B cell (primary cell): ENCODE measurements at regions not wholly inside any gene's neighbourhood (a gene's known extent, or its start where the extent isn't known, plus 50 kb on each side); places are given as distances from the start of the nearest gene placed in this dataset.
"Not testable (repeated sequence)": the region's sequence is repeated elsewhere in the genome, so short reads cannot be mapped to it uniquely, and the experiment has no call there.

Source experiments
- ATAC-seq: fragments of 200-7000 bp; cut with Tn5 transposase; one replicate; pipeline ENCODE4 v1.10.0; 2021; ENCODE audit warnings: low read depth, mild to moderate bottlenecking, moderate number of reproducible peaks, moderate library complexity
- CTCF ChIA-PET: fragments of 350-600 bp; sonication (Branson Sonifier 250); formaldehyde crosslinking; loops from one replicate; lab custom pipeline; 2021; ENCODE audit warnings: antibody characterized with exemption, inconsistent platforms; lab: Charles Lee
- POLR2A ChIA-PET: fragments of 350-600 bp; sonication (Branson Sonifier 250); formaldehyde crosslinking; loops from one replicate; lab custom pipeline; 2021; ENCODE audit warnings: antibody characterized with exemption; lab: Charles Lee
- DNase-seq: peaks from one replicate; pipeline ENCODE4 v3.0.0; 2013
- H2AFZ ChIP-seq: 2 replicates; pipeline ENCODE4 v1.6.1; 2012; ENCODE audit warnings: mild to moderate bottlenecking, low read depth, low read length; ENCODE audit not compliant: insufficient read depth, poor library complexity, severe bottlenecking
- H3K27ac ChIP-seq, 2 donors: 1 replicate in 1 of 2; 2 replicates in 1 of 2; pipeline ENCODE4 v1.5.1; 2012 to 2013; ENCODE audit warnings: low read length in 2 of 2, mild to moderate bottlenecking in 2 of 2, moderate library complexity in 1 of 2
- H3K27me3 ChIP-seq, 4 experiments: fragments of 200-600 bp in 1 of 4; sonication (generic) in 1 of 4; replicated peaks in 1 of 4; 1 replicate in 2 of 4; 2 replicates in 2 of 4; pipeline versions ENCODE4 v1.6.1 to v1.7.0; 2013 to 2016; ENCODE audit warnings: low read length in 3 of 4, mild to moderate bottlenecking in 2 of 4, mixed read lengths in 1 of 4, moderate library complexity in 1 of 4; ENCODE audit not compliant: insufficient read depth in 4 of 4, control insufficient read depth in 3 of 4; ENCODE audit errors: control extremely low read depth in 1 of 4
- H3K36me3 ChIP-seq, 2 experiments: replicated peaks in 1 of 2; 1 replicate in 1 of 2; 2 replicates in 1 of 2; pipeline versions ENCODE4 v1.6.1 to v1.7.1; 2013; ENCODE audit warnings: low read length in 1 of 2; ENCODE audit not compliant: insufficient read depth in 2 of 2, control insufficient read depth in 1 of 2; ENCODE audit errors: control extremely low read depth in 1 of 2, extremely low read depth in 1 of 2
- H3K4me1 ChIP-seq, 2 donors: fragments of 200-600 bp in 1 of 2; sonication (generic) in 1 of 2; 1 replicate in 1 of 2; 2 replicates in 1 of 2; pipeline versions ENCODE4 v1.5.1 to v1.6.1; 2013 to 2017; ENCODE audit warnings: low read length in 2 of 2; ENCODE audit not compliant: control insufficient read depth in 2 of 2, insufficient read depth in 2 of 2
- H3K4me2 ChIP-seq: replicated peaks from 2 replicates; pipeline ENCODE3; 2012; ENCODE audit warnings: mild to moderate bottlenecking, low read depth, low read length; ENCODE audit not compliant: poor library complexity, severe bottlenecking
- H3K4me3 ChIP-seq, 5 experiments: fragments of 200-600 bp in 1 of 5; sonication (generic) in 1 of 5; 1 replicate in 3 of 5; 2 replicates in 2 of 5; pipeline versions ENCODE4 v1.5.1 to v1.7.0; 2011 to 2016; ENCODE audit warnings: low read length in 4 of 5, mild to moderate bottlenecking in 4 of 5, low read depth in 2 of 5, control low read depth in 1 of 5, moderate library complexity in 1 of 5; ENCODE audit not compliant: insufficient read depth in 1 of 5; ENCODE audit errors: control extremely low read depth in 1 of 5, extremely low read depth in 1 of 5
- H3K79me2 ChIP-seq: fragments of 200-600 bp; sonication (generic); one replicate; pipeline ENCODE4 v1.6.0; 2016; ENCODE audit warnings: low read length; ENCODE audit not compliant: control insufficient read depth, insufficient read depth
- H3K9ac ChIP-seq: fragments of 200-600 bp; sonication (generic); 2 replicates; pipeline ENCODE4 v1.6.1; 2017; ENCODE audit warnings: mild to moderate bottlenecking, low read length, moderate library complexity
- H3K9me3 ChIP-seq, 3 donors: one replicate each; pipeline versions ENCODE4 v1.6.1 to v1.7.1; 2013; ENCODE audit warnings: low read length in 2 of 3; ENCODE audit not compliant: control insufficient read depth in 2 of 3, insufficient read depth in 1 of 3; ENCODE audit errors: control extremely low read depth in 1 of 3
- H4K20me1 ChIP-seq: 2 replicates; pipeline ENCODE4 v1.6.0; 2012; ENCODE audit warnings: mild to moderate bottlenecking, low read length; ENCODE audit not compliant: insufficient read depth, control insufficient read depth, poor library complexity, severe bottlenecking
- H3K27ac Mint-ChIP-seq: one replicate; pipeline ENCODE4 v1.8.0; 2021; ENCODE audit warnings: mixed read lengths
- H3K27me3 Mint-ChIP-seq: one replicate; pipeline ENCODE4 v1.8.0; 2021; ENCODE audit warnings: mixed read lengths
- H3K4me1 Mint-ChIP-seq: one replicate; pipeline ENCODE4 v1.8.0; 2021; ENCODE audit warnings: mixed read lengths
- H3K4me3 Mint-ChIP-seq: one replicate; pipeline ENCODE4 v1.8.0; 2021; ENCODE audit warnings: mixed read lengths
- H3K9me3 Mint-ChIP-seq: one replicate; pipeline ENCODE4 v1.8.0; 2022; ENCODE audit warnings: mixed read lengths; ENCODE audit not compliant: insufficient read depth
- EZH2 ChIP-seq: IDR thresholded peaks from 2 replicates; pipeline ENCODE4 v1.6.1; 2012; ENCODE audit warnings: borderline replicate concordance, low read depth, mild to moderate bottlenecking, moderate library complexity, low read length; ENCODE audit not compliant: insufficient read depth, poor library complexity, severe bottlenecking
- WGBS: methylation state at CpG from one replicate; pipeline ENCODE4 v1.1.5; 2013; ENCODE audit warnings: missing lambda C conversion rate; ENCODE audit not compliant: insufficient coverage; 5-methylcytosine and 5-hydroxymethylcytosine counted together
- intact Hi-C: fragments of 100-400 bp; cut with micrococcal nuclease; formaldehyde crosslinking; loops from one replicate; pipeline ENCODE4 v1.10.0; 2022
- TF ChIP-seq, protein P1 (sequence below): fragments of 200-600 bp; IDR thresholded peaks from one replicate; pipeline ENCODE4 v1.8.0; 2022; ENCODE audit warnings: antibody characterized with exemption, mild to moderate bottlenecking

DNA sequence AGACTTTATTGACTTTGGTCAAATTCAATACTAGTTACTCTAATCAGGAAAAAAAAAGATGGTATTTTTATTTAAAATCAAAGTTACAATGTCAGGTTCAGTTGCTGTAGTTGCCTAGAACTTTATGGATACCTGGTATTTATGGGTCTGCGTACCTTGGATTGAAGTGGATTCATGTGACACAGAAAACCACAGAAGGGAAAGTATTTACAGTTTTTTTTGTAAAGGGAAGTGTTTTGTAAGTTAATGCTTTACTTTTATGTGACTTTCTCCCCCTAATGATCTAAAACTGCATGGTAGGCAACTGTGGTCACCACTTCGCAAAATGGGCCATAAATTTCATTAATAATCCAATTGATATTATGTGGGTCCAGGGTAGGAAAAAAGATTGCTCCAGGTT, 65.2 kb upstream of the ADA2 start:
- Mint-ChIP-seq H3K9me3 (no peaks in the 10 kb centered on the region), H3K4me1 (peaks cover 17% of the 10 kb centered on the region), H3K27ac (no peak overlapping the region), H3K27me3 (peaks cover 6% of the 10 kb centered on the region), H3K4me3 (no peak overlapping the region)
- peaks cover 15 to 17% of the 10 kb centered on the region in 2 donors for H3K4me1 ChIP-seq
- no peak for DNase-seq
- no peak overlapping the region for H3K27ac ChIP-seq
- no peaks in the 10 kb centered on the region for H3K9me3 ChIP-seq
- H3K36me3 ChIP-seq = no peaks in the 10 kb centered on the region
- POLR2A ChIA-PET = no interaction called here
- H3K79me2 ChIP-seq = no peaks in the 10 kb centered on the region
- intact Hi-C loops = no loop called here
- H2AFZ ChIP-seq = peak overlapping the region; percentile 19
- TF ChIP-seq, protein P1, sequence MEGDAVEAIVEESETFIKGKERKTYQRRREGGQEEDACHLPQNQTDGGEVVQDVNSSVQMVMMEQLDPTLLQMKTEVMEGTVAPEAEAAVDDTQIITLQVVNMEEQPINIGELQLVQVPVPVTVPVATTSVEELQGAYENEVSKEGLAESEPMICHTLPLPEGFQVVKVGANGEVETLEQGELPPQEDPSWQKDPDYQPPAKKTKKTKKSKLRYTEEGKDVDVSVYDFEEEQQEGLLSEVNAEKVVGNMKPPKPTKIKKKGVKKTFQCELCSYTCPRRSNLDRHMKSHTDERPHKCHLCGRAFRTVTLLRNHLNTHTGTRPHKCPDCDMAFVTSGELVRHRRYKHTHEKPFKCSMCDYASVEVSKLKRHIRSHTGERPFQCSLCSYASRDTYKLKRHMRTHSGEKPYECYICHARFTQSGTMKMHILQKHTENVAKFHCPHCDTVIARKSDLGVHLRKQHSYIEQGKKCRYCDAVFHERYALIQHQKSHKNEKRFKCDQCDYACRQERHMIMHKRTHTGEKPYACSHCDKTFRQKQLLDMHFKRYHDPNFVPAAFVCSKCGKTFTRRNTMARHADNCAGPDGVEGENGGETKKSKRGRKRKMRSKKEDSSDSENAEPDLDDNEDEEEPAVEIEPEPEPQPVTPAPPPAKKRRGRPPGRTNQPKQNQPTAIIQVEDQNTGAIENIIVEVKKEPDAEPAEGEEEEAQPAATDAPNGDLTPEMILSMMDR = no peak
- no peak for TF ChIP-seq EZH2
- WGBS = 20% methylated on average over 1 of the region's 2 CpGs
- H3K4me3 ChIP-seq = no peak overlapping the region
- H3K9ac ChIP-seq = no peak overlapping the region
- H3K27me3 ChIP-seq = no peaks in the 10 kb centered on the region
- no peak overlapping the region for H3K4me2 ChIP-seq
- CTCF ChIA-PET = interaction anchor here (1.5 to 1.6 kb wide), 2 partner anchors 113 to 217 kb away, joined by 4 to 5 read pairs; no protein-coding TSS in a partner anchor
- ATAC-seq = no peak
- H4K20me1 ChIP-seq = no peaks in the 10 kb centered on the region

DNA sequence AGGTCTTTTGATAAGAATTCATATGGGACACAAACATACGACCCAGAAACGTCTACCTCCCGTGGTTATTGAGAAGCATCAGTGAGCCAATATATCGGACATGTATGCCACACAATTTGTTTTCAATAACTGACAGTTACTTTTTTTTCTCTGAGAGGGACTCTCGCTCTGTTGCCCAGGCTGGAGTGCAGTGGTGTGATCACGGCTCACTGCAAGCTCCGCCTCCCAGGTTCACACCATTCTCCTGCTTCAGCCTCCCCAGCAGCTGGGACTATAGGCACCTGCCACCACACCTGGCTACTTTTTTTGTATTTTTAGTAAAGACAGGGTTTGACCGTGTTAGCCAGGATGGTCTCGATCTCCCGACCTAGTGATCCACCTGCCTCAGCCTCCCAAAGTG, 64.6 kb upstream of the ADA2 start:
- CTCF ChIA-PET = interaction anchor here (1.0 kb wide), 1 partner anchor 217 kb away, joined by 3 read pairs; no protein-coding TSS in a partner anchor
- not testable (repeated sequence) for H3K27ac Mint-ChIP-seq

More for the DNA sequence above, 64.6 kb upstream of the ADA2 start:
- H2AFZ ChIP-seq, H3K4me2 ChIP-seq, H3K4me3 Mint-ChIP-seq, H3K27me3 Mint-ChIP-seq, H3K4me3 ChIP-seq, H3K9ac ChIP-seq, POLR2A ChIA-PET, H3K27ac ChIP-seq, H3K27me3 ChIP-seq, ATAC-seq, H3K79me2 ChIP-seq, intact Hi-C loops, H3K36me3 ChIP-seq, H3K9me3 Mint-ChIP-seq, H4K20me1 ChIP-seq, H3K9me3 ChIP-seq, DNase-seq: not testable (repeated sequence)
- H3K4me1 Mint-ChIP-seq = peaks cover 17% of the 10 kb centered on the region
- WGBS = 86% methylated on average over 5 of the region's 10 CpGs
- H3K4me1 ChIP-seq = peaks cover 15 to 17% of the 10 kb centered on the region in 2 donors
